ENCODE measurements at regions not wholly inside any gene's neighbourhood (a gene's known extent, or its start where the extent isn't known, plus 50 kb on each side); places are given as distances from the start of the nearest gene placed in this dataset.

- no peaks in the 10 kb centered on the region for H3K27me3 ChIP-seq
- H3F3A ChIP-seq (ENCODE audit: low read depth): no peaks in the 10 kb centered on the region
- H3K36me3 Mint-ChIP-seq: no peaks in the 10 kb centered on the region
- H4K20me1 ChIP-seq (ENCODE audit: low read depth): no peaks in the 10 kb centered on the region
- H2AFZ ChIP-seq (replicated peaks): peak overlapping the region; percentile 81
- H3K36me3 ChIP-seq: no peaks in the 10 kb centered on the region
- no peak overlapping the region for H3K27ac Mint-ChIP-seq
- TF ChIP-seq EZH2phosphoT487 (IDR thresholded peaks at IDR 0.05): no peak
- TF ChIP-seq CTCF (IDR thresholded peaks at IDR 0.05): no peak
- no peak for TF ChIP-seq EZH2 (IDR thresholded peaks at IDR 0.05)
- no peak overlapping the region for H3K4me3 ChIP-seq
- H3K4me2 ChIP-seq: no peak overlapping the region
- no peak for DNase-seq (ENCODE audit: low spot score)
- H3K79me2 ChIP-seq (ENCODE audit: low read depth): no peaks in the 10 kb centered on the region
- no peak overlapping the region for H3K27ac ChIP-seq
- H3K9me3 Mint-ChIP-seq: peaks cover 2% of the 10 kb centered on the region
- H3K27me3 Mint-ChIP-seq (ENCODE audit: insufficient read depth, low read depth): peaks cover 2% of the 10 kb centered on the region
- peaks cover 34% of the 10 kb centered on the region for H3K4me1 Mint-ChIP-seq
- H3K4me3 Mint-ChIP-seq: no peak overlapping the region
- H3K9ac ChIP-seq: no peak overlapping the region
- H3K9me3 ChIP-seq (ENCODE audit: low read depth): no peaks in the 10 kb centered on the region
- H3K4me1 ChIP-seq: peaks cover 19% of the 10 kb centered on the region
Measured at GRCh38 chr11:114784891-114785290, 106.6 kb downstream of the NXPE2 start.

- H3K9me3 Mint-ChIP-seq: peaks cover 2% of the 10 kb centered on the region
- TF ChIP-seq EZH2 (IDR thresholded peaks at IDR 0.05) (no peak), EZH2phosphoT487 (IDR thresholded peaks at IDR 0.05) (no peak), CTCF (IDR thresholded peaks at IDR 0.05) (no peak)
- no peak for DNase-seq (ENCODE audit: low spot score)
- H3K4me2 ChIP-seq: no peak overlapping the region
- no peaks in the 10 kb centered on the region for H3F3A ChIP-seq (ENCODE audit: low read depth)
- H3K27me3 ChIP-seq: no peaks in the 10 kb centered on the region
- H4K20me1 ChIP-seq (ENCODE audit: low read depth): no peaks in the 10 kb centered on the region
- H3K9ac ChIP-seq: no peak overlapping the region
- peaks cover 19% of the 10 kb centered on the region for H3K4me1 ChIP-seq
- H3K9me3 ChIP-seq (ENCODE audit: low read depth): no peaks in the 10 kb centered on the region
- H3K27ac Mint-ChIP-seq: no peak overlapping the region
- no peak overlapping the region for H3K4me3 Mint-ChIP-seq
- H2AFZ ChIP-seq (replicated peaks): no peak overlapping the region
- H3K4me1 Mint-ChIP-seq: peaks cover 29% of the 10 kb centered on the region
- no peaks in the 10 kb centered on the region for H3K36me3 Mint-ChIP-seq
- H3K4me3 ChIP-seq: no peak overlapping the region
- no peak overlapping the region for H3K27ac ChIP-seq
- H3K36me3 ChIP-seq: no peaks in the 10 kb centered on the region
- no peaks in the 10 kb centered on the region for H3K79me2 ChIP-seq (ENCODE audit: low read depth)
- H3K27me3 Mint-ChIP-seq (ENCODE audit: insufficient read depth, low read depth): peaks cover 2% of the 10 kb centered on the region
Measured at GRCh38 chr11:114785820-114786219, 107.5 kb downstream of the NXPE2 start.

- no peak for DNase-seq (ENCODE audit: low spot score)
Measured at GRCh38 chr11:114787126-114787525, 108.8 kb downstream of the NXPE2 start.

More at GRCh38 chr11:114787126-114787525, 108.8 kb downstream of the NXPE2 start:
- peaks cover 29% of the 10 kb centered on the region for H3K4me1 Mint-ChIP-seq
- Histone ChIP-seq H4K20me1 (ENCODE audit: low read depth) (no peaks in the 10 kb centered on the region), H3K4me1 (peaks cover 19% of the 10 kb centered on the region), H3K27ac (no peak overlapping the region), H3K27me3 (no peaks in the 10 kb centered on the region), H3K4me3 (no peak overlapping the region), H3K79me2 (ENCODE audit: low read depth) (no peaks in the 10 kb centered on the region), H2AFZ (replicated peaks) (no peak overlapping the region), H3F3A (ENCODE audit: low read depth) (no peaks in the 10 kb centered on the region), H3K36me3 (no peaks in the 10 kb centered on the region), H3K4me2 (no peak overlapping the region), H3K9ac (no peak overlapping the region), H3K9me3 (ENCODE audit: low read depth) (no peaks in the 10 kb centered on the region)
- H3K27me3 Mint-ChIP-seq (ENCODE audit: insufficient read depth, low read depth): no peaks in the 10 kb centered on the region
- no peak overlapping the region for H3K4me3 Mint-ChIP-seq
- H3K27ac Mint-ChIP-seq: no peak overlapping the region
- no peaks in the 10 kb centered on the region for H3K36me3 Mint-ChIP-seq
- TF ChIP-seq EZH2phosphoT487 (IDR thresholded peaks at IDR 0.05) (no peak), CTCF (IDR thresholded peaks at IDR 0.05) (no peak), EZH2 (IDR thresholded peaks at IDR 0.05) (no peak)
- H3K9me3 Mint-ChIP-seq: no peaks in the 10 kb centered on the region

Measured in neural progenitor cell (in vitro differentiated cells).